T-helper 1 cell (primary cell): ENCODE measurements at regions not wholly inside any gene's neighbourhood (a gene's known extent, or its start where the extent isn't known, plus 50 kb on each side); places are given as distances from the start of the nearest gene placed in this dataset.
"Not testable (repeated sequence)": the region's sequence is repeated elsewhere in the genome, so short reads cannot be mapped to it uniquely, and the experiment has no call there.

Experiments
- DNase-seq, 5 donors: peaks; one replicate each; pipeline ENCODE4 v3.0.0-alpha.2; 2012 to 2020

- no peak for DNase-seq
Measured at GRCh38 chr1:9441451-9442133, 97.7 kb upstream of the SLC25A33 start.

- DNase-seq, result no peak
Measured at GRCh38 chr1:9442278-9442846, 96.9 kb upstream of the SLC25A33 start.

- DNase-seq, result no peak
Measured at GRCh38 chr1:9442986-9443385, 96.3 kb upstream of the SLC25A33 start.

GRCh38 chr1:9443913-9444445 lies 95.3 kb upstream of the SLC25A33 start:
- no peak for DNase-seq

- no peak for DNase-seq
Measured at GRCh38 chr1:9444532-9444931, 94.7 kb upstream of the SLC25A33 start.

GRCh38 chr1:9445081-9445480 lies 94.2 kb upstream of the SLC25A33 start:
- DNase-seq, result not testable (repeated sequence)

- DNase-seq, result no peak
Measured at GRCh38 chr1:9447215-9447960, 91.9 kb upstream of the SLC25A33 start.

- no peak for DNase-seq
Measured at GRCh38 chr1:9448132-9449109, 90.8 kb upstream of the SLC25A33 start.

- no peak for DNase-seq
Measured at GRCh38 chr1:9449110-9449627, 90.1 kb upstream of the SLC25A33 start.

- no peak for DNase-seq
Measured at GRCh38 chr1:9449976-9450696, 89.1 kb upstream of the SLC25A33 start.

GRCh38 chr1:9451081-9451480 lies 88.2 kb upstream of the SLC25A33 start:
- no peak for DNase-seq

GRCh38 chr1:9452516-9453140 lies 86.6 kb upstream of the SLC25A33 start:
- no peak for DNase-seq

- DNase-seq, result no peak
Measured at GRCh38 chr1:9453375-9453774, 85.9 kb upstream of the SLC25A33 start.

- DNase-seq, result no peak
Measured at GRCh38 chr1:9453779-9454418, 85.4 kb upstream of the SLC25A33 start.

GRCh38 chr1:9454494-9455066 lies 84.7 kb upstream of the SLC25A33 start:
- no peak for DNase-seq

GRCh38 chr1:9455487-9456234 lies 83.6 kb upstream of the SLC25A33 start:
- DNase-seq, result peak; percentile 27 to 62 (median 50)

GRCh38 chr1:9456833-9457232 lies 82.4 kb upstream of the SLC25A33 start:
- no peak for DNase-seq

- no peak for DNase-seq
Measured at GRCh38 chr1:9459816-9460407, 79.4 kb upstream of the SLC25A33 start.

- no peak for DNase-seq
Measured at GRCh38 chr1:9465640-9466039, 73.6 kb upstream of the SLC25A33 start.
